Hematopoietic multipotent progenitor cell treated with erythropoietin and hydrocortisone succinate and interleukin-3 and kit ligand, for 6 days (in vitro differentiated cells): ENCODE measurements at regions not wholly inside any gene's neighbourhood (a gene's known extent, or its start where the extent isn't known, plus 50 kb on each side); places are given as distances from the start of the nearest gene placed in this dataset.
"Not testable (repeated sequence)": the region's sequence is repeated elsewhere in the genome, so short reads cannot be mapped to it uniquely, and the experiment has no call there.

Source experiments
- DNase-seq: peaks from one replicate; pipeline ENCODE4 v3.0.0-alpha.2; 2015

- peak; percentile 25 for DNase-seq
Observed at GRCh38 chr16:65702707-65703402, 581.0 kb upstream of the CDH11 start.

- no peak for DNase-seq
Observed at GRCh38 chr16:65700596-65700995, 578.7 kb upstream of the CDH11 start.

GRCh38 chr16:65698791-65699321 is 577.0 kb upstream of the CDH11 start:
- DNase-seq: no peak

DNA sequence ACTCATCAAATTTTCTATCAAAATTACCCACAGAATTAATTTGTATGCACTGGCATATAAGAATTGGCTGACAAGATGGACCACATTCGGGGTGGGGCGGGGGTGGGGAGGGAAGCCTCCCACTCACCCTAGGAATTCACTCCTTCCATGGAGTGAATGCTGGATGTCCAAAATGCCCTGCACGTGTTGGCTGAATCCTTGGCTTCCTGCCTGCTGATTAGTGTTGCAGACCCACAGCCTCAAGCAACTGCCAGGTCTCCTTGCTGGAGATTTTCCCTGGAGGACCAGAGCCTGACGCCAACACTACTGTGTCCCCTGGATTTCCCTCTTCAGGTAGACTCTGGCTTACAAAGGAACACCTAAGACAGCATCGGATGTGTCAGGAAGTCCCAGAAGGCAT is 575.7 kb upstream of the CDH11 start:
- DNase-seq: no peak

DNA sequence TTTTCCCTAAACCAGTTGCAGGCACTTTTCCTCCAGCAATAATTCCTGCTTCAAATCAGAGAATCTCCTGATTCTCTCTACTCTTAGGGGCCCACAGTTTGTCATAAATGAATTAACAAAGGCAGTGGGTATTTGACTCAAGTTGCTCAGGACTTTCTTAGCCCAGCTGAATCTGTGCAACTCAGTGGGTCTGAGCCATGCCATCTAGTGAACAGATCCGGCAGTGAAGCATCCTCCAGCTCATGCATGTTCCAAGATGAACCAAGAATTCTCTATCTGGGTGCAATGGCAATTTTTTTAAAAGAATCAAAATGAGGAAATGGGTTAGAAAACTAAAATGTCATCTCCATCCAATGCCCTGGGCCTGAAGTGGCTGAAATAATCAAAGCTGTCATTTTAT is 575.2 kb upstream of the CDH11 start:
- no peak for DNase-seq

GRCh38 chr16:65691846-65692245 is 570.0 kb upstream of the CDH11 start:
- DNase-seq: not testable (repeated sequence)

GRCh38 chr16:65689726-65690125 is 567.9 kb upstream of the CDH11 start:
- DNase-seq: no peak

DNA sequence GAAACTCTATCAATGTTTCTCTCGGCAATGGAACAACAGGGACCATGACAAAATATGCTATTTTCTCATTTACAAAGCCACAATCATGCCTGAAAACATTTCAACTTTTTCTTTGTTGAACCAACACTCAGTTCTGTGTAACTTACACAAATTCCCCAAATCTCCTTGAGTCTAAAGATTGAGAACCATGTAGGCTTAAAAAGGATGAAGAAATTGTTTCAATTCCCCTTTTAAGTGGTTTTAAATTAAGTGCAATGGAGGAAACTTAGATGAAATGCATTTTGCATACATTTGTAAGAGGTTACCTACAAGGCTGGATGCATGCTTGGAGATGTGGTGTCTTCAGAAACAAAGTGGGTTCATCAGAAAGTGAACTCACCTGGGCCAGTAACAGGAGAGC is 566.4 kb upstream of the CDH11 start:
- no peak for DNase-seq

- no peak for DNase-seq
Observed at GRCh38 chr16:65684230-65684629, 562.4 kb upstream of the CDH11 start.

DNA sequence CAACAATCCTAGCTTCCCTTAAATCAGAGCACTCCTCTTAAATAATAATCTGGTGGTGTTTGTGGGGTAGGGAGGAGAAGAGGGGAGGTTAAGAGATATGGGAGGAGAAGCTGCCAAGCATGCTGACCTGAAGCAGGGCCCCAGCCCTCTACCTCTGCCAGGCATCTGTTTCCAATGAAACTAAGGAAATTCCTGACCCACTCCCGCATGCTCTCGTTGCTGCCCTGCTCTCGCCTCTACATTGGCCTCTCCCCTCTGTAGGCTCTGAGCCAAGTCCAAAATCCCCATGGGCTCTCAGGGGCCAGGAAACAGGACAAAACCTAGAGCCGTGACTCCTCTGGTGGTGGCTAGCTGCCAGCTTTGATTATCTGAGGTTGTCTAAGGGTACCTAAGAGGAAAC is 559.5 kb upstream of the CDH11 start:
- DNase-seq: no peak

- no peak for DNase-seq
Observed at GRCh38 chr16:65679785-65680184, 557.9 kb upstream of the CDH11 start.

GRCh38 chr16:65675161-65675560 is 553.3 kb upstream of the CDH11 start:
- DNase-seq: no peak

DNA sequence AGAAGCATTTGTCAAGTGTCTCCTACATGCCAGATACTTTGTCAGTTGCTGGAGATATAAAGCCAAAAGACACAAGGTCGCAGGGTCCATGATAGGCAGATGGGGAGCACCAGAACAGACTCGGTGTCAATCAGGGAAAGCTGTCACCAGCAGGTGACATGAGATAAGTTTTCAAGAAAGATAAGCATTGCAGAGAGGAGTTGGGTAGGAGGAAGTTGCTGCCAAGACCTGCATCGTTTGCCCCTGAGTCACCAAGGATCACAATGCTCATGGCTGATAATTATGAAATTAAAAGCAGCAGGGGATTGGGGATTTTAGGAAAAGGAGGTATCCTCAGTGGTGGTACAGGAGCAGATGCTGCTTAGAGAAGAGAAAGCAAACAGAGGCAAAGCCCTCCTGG is 551.1 kb upstream of the CDH11 start:
- DNase-seq: peak; percentile 37

DNA sequence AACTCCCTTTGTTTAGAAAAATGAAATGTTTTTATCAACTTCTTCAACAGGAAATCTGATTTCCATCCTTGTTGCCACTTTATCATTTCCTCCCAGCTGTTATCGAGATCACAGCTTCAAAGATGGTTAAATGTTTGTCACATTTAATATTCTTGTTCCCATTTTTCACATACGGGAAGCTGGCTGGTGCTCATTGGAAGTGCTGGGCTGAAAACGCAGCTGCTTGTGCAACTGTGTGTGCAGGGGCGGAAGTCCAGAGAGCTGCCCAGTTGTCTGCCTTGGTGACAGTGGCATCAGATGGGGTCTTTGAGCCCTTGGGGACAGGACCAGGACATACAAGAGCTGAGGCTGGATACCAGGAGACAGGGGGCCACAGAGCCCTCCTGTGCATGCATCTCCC is 549.2 kb upstream of the CDH11 start:
- DNase-seq: no peak

- DNase-seq: no peak
Observed at GRCh38 chr16:65668064-65668595, 546.3 kb upstream of the CDH11 start.

DNA sequence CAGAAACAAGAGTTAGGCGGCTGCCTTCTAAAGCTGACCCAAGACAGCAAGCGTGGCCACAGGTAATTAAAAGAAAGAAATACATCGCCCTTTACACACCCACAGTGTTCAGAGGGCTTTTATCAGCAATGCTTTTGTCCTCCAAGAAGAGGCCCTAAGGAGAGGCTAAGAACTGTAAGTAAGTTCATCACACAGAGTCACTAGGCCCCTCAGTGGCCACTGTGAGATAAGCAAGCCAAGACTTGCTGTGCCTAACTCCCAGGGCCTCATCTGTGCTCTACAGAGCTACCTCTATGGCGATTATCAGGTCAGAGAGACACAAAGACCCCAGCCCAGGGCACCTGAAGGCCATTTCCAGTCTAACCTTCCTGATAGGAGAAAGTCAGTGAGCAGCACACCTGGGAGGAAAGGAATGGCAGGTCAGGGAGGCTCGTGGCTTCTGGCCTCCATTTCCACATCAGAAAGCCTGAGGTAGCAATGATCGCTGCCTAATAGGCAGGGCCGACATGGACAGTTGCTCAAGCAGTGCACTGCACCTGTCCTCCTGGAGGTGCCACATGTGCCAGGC is 545.2 kb upstream of the CDH11 start:
- no peak for DNase-seq

DNA sequence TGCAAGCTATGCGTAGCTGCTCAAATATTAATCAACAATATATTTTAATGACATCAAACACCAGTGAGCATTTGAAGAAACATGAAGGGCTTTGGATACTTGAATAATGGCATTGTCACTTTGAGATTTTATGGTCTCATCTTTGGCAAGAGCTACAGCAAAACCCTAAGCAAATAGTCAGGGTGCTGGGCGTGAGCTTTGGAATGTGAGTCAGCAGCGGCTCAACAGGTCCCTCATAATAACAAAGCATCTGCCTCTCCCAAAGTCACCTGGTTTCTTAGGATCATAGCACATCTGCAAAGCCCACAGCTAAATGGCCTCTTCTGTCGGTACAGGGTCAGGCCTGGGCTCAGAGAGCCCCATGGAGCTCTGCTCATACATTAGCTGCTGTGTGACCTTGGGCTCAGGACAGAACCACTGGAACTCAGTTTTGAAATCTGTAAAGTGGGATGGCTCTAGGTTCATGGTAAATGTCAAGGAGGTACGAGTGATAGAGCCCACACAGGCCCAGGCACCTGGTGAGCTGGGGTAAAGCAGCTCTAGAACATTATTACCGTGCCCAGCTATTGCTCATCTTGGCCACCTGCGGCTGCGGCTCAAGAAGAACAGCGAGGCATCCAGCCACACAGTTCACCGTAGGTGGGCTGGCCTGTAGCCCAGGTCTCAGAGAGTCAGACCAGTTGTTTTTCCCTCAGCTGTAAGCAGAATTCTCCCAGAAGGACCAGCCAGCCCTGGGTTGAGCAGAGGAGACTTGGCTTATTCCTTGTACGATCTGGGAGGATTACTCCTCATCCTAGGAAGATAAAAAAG is 544.5 kb upstream of the CDH11 start:
- DNase-seq: no peak

DNA sequence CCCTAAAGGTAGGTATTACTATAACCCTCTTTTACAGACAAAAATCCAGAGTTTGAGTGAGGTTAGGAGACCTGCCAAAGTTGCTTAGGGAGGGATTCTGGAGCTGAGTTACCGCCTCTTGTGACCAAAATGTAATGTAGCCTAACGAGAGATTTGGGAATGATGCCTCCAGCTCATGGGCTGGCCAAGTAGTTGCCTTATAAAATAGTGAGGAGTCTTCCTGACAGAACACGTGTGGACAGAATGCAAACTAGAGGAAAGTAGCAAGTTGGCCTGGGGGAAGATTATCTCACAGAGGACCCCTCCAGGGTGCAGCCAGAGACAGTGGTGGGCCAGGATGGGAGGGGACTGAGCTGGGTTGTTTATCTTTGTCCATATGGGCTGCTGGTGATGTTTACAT is 543.7 kb upstream of the CDH11 start:
- no peak for DNase-seq

DNA sequence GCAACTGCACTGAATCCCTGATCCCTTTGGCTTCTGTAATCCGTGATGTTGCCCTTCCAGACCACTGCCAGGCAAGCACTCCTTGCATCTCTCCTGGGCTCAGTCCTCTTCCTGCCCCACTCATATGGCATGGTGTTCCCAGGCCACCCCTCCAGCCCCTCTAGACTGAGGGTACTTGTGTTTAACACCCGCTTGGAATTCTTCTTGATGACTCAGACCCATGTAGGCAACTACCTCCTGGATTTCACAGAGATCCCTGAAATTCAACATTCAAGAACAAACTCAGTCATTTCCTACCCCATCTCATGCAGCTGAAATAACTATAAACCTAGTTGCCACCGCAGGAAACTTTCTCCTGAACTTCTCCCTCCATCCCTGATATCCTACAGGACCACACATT is 541.9 kb upstream of the CDH11 start:
- no peak for DNase-seq

DNA sequence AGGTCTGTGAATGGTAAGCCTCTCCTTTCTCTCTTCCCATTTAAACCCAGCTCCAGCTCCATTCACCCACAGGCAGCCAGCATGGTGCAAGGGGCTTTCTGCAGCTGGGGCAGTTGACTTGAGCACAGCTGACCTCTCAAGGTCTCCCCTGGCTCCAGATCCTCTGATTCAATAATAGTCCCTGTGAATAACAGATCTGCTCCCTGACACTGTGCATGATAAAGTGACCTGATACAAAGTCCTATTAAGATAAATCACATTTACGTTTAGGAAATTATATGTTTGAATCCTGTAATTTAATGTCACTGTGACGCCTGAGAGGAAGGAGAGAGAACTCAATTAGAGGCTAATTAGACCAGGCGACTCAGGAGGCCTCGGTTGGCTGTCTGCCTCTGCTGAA is 540.4 kb upstream of the CDH11 start:
- DNase-seq: no peak

GRCh38 chr16:65661558-65661957 is 539.7 kb upstream of the CDH11 start:
- no peak for DNase-seq

DNA sequence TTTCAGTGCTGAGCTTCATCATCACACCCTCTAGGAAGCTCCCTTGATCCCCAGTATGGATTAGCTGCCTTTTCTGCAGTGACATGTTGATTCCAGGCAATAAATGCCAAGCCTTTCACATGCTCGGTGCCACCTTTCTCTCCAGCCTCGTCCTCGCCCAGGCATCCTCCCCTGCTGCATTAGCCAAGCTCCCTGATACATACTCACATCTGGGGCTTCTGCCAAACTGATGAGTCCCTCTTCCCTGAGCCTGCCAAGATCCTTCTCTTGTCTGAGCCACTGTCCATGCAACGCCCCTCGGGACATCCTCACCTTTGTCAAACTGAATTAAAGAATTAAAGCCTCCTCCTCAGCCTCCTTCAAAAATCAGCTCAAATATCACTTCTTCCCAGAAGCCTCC is 538.5 kb upstream of the CDH11 start:
- DNase-seq: no peak

GRCh38 chr16:65659758-65660157 is 537.9 kb upstream of the CDH11 start:
- DNase-seq: no peak

- DNase-seq: no peak
Observed at GRCh38 chr16:65658787-65659220, 536.9 kb upstream of the CDH11 start.
